HepG2 (cell line): ENCODE measurements at regions not wholly inside any gene's neighbourhood (a gene's known extent, or its start where the extent isn't known, plus 50 kb on each side); places are given as distances from the start of the nearest gene placed in this dataset.

Source experiments
- ATAC-seq: fragments of 200-7000 bp; cut with Tn5 transposase; 3 replicates; pipeline ENCODE4 v1.9.1; 2020; ENCODE audit warnings: mild to moderate bottlenecking, moderate library complexity
- BruUV-seq: library from RNA; stranded (reverse); fragments of 400-500 nt; replicated peaks from 2 replicates; lab custom pipeline; 2021; lab: Mats Ljungman, UMichigan
- CTCF ChIA-PET: fragments of 300-600 bp; formaldehyde crosslinking; extraction: SDS; loops from one replicate; lab custom pipeline; 2021; ENCODE audit warnings: low total read pairs, inconsistent platforms, low intra/inter-chr PET ratio; lab: Yijun Ruan, JAX
- POLR2A ChIA-PET: fragments of 350-600 bp; sonication (Branson Sonifier 250); formaldehyde crosslinking; loops from one replicate; lab custom pipeline; 2020; ENCODE audit warnings: antibody characterized with exemption, inconsistent platforms; lab: Yijun Ruan, JAX
- DNase-seq: peaks from one replicate; pipeline ENCODE4 v3.0.0-alpha.2; 2015; ENCODE audit warnings: low spot score
- FAIRE-seq: peaks from 3 replicates; lab custom pipeline; 2011; peaks lifted over from hg19 to GRCh38; lab: Jason Lieb, UNC
- H2AFZ ChIP-seq: one replicate; pipeline ENCODE4 v1.6.1; 2011; ENCODE audit warnings: low read length, inconsistent platforms
- H3K27ac ChIP-seq: fragments of 300-600 bp; 3 replicates; pipeline ENCODE4 v1.8.0; 2011; ENCODE audit warnings: mixed run types, mild to moderate bottlenecking, mixed read lengths, low read length, inconsistent platforms; ENCODE audit not compliant: insufficient read depth; ENCODE audit errors: extremely low read length
- H3K27me3 ChIP-seq, 2 experiments: fragments of 200-600 bp in 1 of 2; 2 replicates in 1 of 2; 3 replicates in 1 of 2; pipeline versions ENCODE4 v1.6.0 to v1.8.0; 2011; ENCODE audit warnings: low read length in 2 of 2, mild to moderate bottlenecking in 2 of 2, moderate library complexity in 2 of 2, inconsistent platforms in 1 of 2; ENCODE audit not compliant: insufficient read depth in 2 of 2, control insufficient read depth in 1 of 2
- H3K36me3 ChIP-seq, 2 experiments: fragments of 200-600 bp in 1 of 2; replicated peaks in 1 of 2; 2 replicates in 1 of 2; 3 replicates in 1 of 2; pipeline versions ENCODE4 v1.5.1 to v1.8.0; 2011; ENCODE audit warnings: low read length in 2 of 2, inconsistent platforms in 1 of 2; ENCODE audit not compliant: insufficient read depth in 2 of 2, control insufficient read depth in 1 of 2
- H3K4me1 ChIP-seq: 2 replicates; pipeline ENCODE4 v1.5.1; 2012; ENCODE audit warnings: low read length, inconsistent platforms; ENCODE audit not compliant: insufficient read depth
- H3K4me2 ChIP-seq: 2 replicates; pipeline ENCODE4 v1.6.0; 2011; ENCODE audit warnings: low read depth, low read length, inconsistent platforms
- H3K4me3 ChIP-seq, 3 experiments: fragments of 200-600 bp in 1 of 3; sonication (generic), shearing (Covaris generic) in 1 of 3; replicated peaks in 1 of 3; 2 replicates each; pipeline ENCODE4 v1.5.1; 2011 to 2016; ENCODE audit warnings: low read length in 3 of 3, inconsistent platforms in 2 of 3, low read depth in 2 of 3, mild to moderate bottlenecking in 2 of 3, control low read depth in 1 of 3, mixed read lengths in 1 of 3; ENCODE audit not compliant: insufficient read depth in 1 of 3
- H3K79me2 ChIP-seq: one replicate; pipeline ENCODE4 v1.6.1; 2011; ENCODE audit warnings: low read length, inconsistent platforms; ENCODE audit not compliant: insufficient read depth
- H3K9ac ChIP-seq: 2 replicates; pipeline ENCODE4 v1.6.0; 2011; ENCODE audit warnings: mild to moderate bottlenecking, low read depth, low read length, inconsistent platforms; ENCODE audit not compliant: insufficient read depth
- H3K9me3 ChIP-seq: 2 replicates; pipeline ENCODE4 v1.5.1; 2012; ENCODE audit warnings: mild to moderate bottlenecking, low read length
- H4K20me1 ChIP-seq: 2 replicates; pipeline ENCODE4 v1.6.0; 2011; ENCODE audit warnings: inconsistent platforms, mild to moderate bottlenecking, low read length, moderate library complexity; ENCODE audit not compliant: insufficient read depth
- DNMT1 ChIP-seq: sonication (generic); formaldehyde crosslinking; IDR thresholded peaks from 2 replicates; pipeline ENCODE4 v1.5.1; 2020; ENCODE audit warnings: mild to moderate bottlenecking, missing genetic modification reagents
- HNRNPK ChIP-seq: fragments of 200-400 bp; formaldehyde crosslinking; IDR thresholded peaks from 2 replicates; pipeline ENCODE4 v1.6.1; 2018; ENCODE audit warnings: low read length, low read depth, moderate library complexity, mild to moderate bottlenecking; ENCODE audit not compliant: poor library complexity, severe bottlenecking
- KLF13 ChIP-seq: sonication (generic); formaldehyde crosslinking; IDR thresholded peaks from 2 replicates; pipeline ENCODE4 v1.4.0; 2020; ENCODE audit warnings: mild to moderate bottlenecking, missing genetic modification reagents
- ZBED4 ChIP-seq: sonication (generic); formaldehyde crosslinking; IDR thresholded peaks from 2 replicates; pipeline ENCODE4 v1.4.0; 2020; ENCODE audit warnings: missing genetic modification reagents, borderline replicate concordance
- ZFP82 ChIP-seq: sonication (generic); formaldehyde crosslinking; IDR thresholded peaks from 2 replicates; pipeline ENCODE4 v1.5.1; 2020; ENCODE audit warnings: mild to moderate bottlenecking, missing genetic modification reagents, borderline replicate concordance
- ZNF83 ChIP-seq: sonication (generic); formaldehyde crosslinking; IDR thresholded peaks from 2 replicates; pipeline ENCODE4 v1.4.0; 2020; ENCODE audit warnings: missing genetic modification reagents, mild to moderate bottlenecking, borderline replicate concordance
- WGBS: methylation state at CpG from one replicate; pipeline ENCODE4 v1.1.6; 2017; ENCODE audit warnings: low lambda C conversion rate; 5-methylcytosine and 5-hydroxymethylcytosine counted together
- in situ Hi-C: cut with HindIII; loops from 2 replicates; pipeline ENCODE4 v1.10.0; 2017; ENCODE audit warnings: low pct_unique_long_range_greater_than_20kb; ENCODE audit not compliant: extremely low pct_ligation_motif_present
- intact Hi-C: fragments of 100-400 bp; cut with micrococcal nuclease; formaldehyde crosslinking; loops from one replicate; pipeline ENCODE4 v1.10.0; 2022; ENCODE audit not compliant: unreplicated experiment

- TF ChIP-seq ZFP82 (CRISPR knock-in tag) = no peak
Measured at GRCh38 chr11:114776956-114777355, 98.6 kb downstream of the NXPE2 start (continued).

GRCh38 chr11:114779189-114779588 is 100.9 kb downstream of the NXPE2 start:
- FAIRE-seq = no peak

More at GRCh38 chr11:114779189-114779588, 100.9 kb downstream of the NXPE2 start:
- H3K9ac ChIP-seq = no peak overlapping the region
- H3K79me2 ChIP-seq = no peaks in the 10 kb centered on the region
- no peak overlapping the region for H3K27ac ChIP-seq
- ChIA-PET CTCF (no interaction called here), POLR2A (no interaction called here)
- peaks cover 15% of the 10 kb centered on the region for H3K4me1 ChIP-seq
- no TSS peak for BruUV-seq
- no peaks in the 10 kb centered on the region for H3K36me3 ChIP-seq
- in situ Hi-C loops (loop anchor here (10.0 to 25.0 kb wide), 3 partner anchors 333 to 896 kb away; no protein-coding TSS in a partner anchor), intact Hi-C loops (loop anchor here (10.0 kb wide), 1 partner anchor 326 kb away; no protein-coding TSS in a partner anchor)
- H2AFZ ChIP-seq = no peak overlapping the region
- DNase-seq = no peak
- WGBS = 52% methylated on average over 8 of the region's 10 CpGs
- no peaks in the 10 kb centered on the region for H3K9me3 ChIP-seq
- TF ChIP-seq ZNF83 (CRISPR knock-in tag) (no peak), DNMT1 (no peak), ZBED4 (CRISPR knock-in tag) (no peak), HNRNPK (no peak), KLF13 (CRISPR knock-in tag) (no peak)
- H3K4me3 ChIP-seq = no peak overlapping the region
- H3K4me2 ChIP-seq = no peak overlapping the region
- peaks cover 2 to 16% of the 10 kb centered on the region in 2 experiments; a peak in 4 of 5 replicates for H3K27me3 ChIP-seq
- no peaks in the 10 kb centered on the region for H4K20me1 ChIP-seq
- ATAC-seq = no peak
